SIG-M5 treated with dmso at 0.1 percent for 504 hours (cell line): ENCODE measurements at regions not wholly inside any gene's neighbourhood (a gene's known extent, or its start where the extent isn't known, plus 50 kb on each side); places are given as distances from the start of the nearest gene placed in this dataset.
"Not testable (repeated sequence)": the region's sequence is repeated elsewhere in the genome, so short reads cannot be mapped to it uniquely, and the experiment has no call there.

Source experiments
- DNase-seq: peaks from one replicate; lab custom pipeline; 2025; ENCODE audit not compliant: unreplicated experiment; lab: John Stamatoyannopoulos, UW

DNA sequence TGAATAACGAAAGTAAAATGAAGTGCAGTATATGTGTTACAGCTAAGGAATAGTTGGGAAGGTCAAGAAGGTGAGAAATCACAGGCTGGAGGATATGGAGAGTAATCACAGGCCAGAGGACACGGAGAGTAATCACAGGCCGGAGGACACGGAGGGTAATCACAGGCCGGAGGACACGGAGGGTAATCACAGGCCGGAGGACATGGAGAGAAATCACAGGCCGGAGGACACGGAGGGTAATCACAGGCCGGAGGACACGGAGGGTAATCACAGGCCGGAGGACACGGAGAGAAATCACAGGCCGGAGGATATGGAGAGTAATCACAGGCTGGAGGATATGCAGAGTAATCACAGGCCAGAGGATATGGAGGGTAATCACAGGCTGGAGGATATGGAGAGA, 121.8 kb downstream of the BRMS1L start:
- DNase-seq, result not testable (repeated sequence)

GRCh38 chr14:35944847-35945246, 118.7 kb downstream of the BRMS1L start:
- DNase-seq, result peak; percentile 6

DNA sequence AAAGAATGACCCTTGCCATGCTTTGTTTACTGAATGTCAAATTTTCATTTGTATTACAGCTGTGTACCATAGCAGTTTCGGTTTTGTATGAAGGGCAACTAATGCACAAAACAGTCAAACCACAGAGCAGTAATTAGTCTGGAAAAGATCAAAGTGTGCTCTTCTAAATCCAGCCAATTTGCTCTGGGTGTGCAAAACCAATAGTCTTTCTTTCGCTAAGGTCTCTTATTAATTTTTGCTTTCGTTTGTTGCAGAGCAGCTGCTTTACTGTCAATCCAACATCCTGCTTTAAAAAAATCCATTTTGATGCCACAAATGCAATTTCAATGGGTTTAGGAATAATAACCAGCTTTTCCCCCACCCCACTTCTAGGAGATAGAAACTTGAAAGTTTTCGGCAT, 114.2 kb downstream of the BRMS1L start:
- no peak for DNase-seq

- no peak for DNase-seq
These were observed 112.6 kb downstream of the BRMS1L start for GRCh38 chr14:35938770-35939169.

DNA sequence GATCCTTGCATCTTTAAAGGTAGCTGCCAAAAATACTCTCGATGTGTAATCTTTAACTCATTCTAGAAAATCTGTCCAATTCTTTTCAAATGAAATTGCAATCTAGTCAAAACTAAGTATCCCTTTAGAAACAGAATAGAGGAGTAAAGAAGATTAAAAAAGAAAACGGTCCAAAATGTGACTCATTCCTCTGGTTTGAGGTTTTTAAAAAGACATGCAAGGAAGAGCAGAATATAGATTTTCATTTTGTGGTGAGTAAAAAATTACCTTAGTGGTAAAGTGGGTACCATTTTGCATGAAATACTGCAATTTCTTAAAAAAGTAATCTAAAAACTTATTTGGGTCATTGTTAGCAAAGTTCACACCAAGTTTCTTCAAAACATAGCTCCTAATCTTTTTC, 108.4 kb downstream of the BRMS1L start:
- DNase-seq, result no peak

DNA sequence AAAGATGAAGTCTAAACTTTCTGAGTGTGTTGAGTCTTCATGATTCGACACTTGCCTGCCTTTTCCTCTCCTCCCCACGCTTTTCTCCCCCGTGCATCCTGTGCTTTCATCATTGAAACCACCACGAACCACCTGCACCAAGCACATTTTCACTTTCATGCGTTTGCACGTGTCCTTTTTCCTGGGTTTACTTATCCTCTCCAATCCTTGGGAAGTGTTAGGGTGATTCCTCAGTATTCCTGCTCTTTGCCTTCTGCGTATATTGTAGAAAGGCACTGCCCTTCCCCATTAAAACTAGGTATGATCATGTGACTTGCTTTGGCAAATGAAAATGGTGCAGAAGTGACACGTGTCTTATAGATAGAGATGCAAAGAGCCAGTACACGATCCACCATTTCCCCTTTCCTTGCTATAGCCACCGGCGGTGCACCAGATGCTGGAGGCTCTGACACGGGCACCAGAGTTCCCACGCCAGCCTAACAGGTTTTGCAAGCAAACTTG, 106.6 kb downstream of the BRMS1L start:
- no peak for DNase-seq

DNA sequence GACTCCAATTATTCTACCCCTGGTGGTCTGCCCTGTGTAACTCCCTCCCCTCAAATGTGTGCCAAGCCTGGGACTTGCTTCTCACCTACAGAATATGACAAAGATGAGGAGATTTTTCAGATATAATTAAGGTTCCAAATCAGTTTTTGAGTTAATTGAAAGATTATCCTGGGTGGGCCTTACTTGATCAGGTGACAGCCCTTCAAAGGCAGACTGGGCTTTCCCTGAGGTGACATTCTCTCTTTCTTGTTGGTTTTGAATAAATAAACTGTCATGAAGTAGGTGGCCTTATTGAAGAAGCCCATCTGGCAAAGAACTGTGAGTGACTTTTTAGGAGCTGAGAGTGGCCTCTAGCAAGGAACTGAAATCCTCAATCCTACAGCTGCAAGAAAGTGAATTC, 106.0 kb downstream of the BRMS1L start:
- no peak for DNase-seq

DNA sequence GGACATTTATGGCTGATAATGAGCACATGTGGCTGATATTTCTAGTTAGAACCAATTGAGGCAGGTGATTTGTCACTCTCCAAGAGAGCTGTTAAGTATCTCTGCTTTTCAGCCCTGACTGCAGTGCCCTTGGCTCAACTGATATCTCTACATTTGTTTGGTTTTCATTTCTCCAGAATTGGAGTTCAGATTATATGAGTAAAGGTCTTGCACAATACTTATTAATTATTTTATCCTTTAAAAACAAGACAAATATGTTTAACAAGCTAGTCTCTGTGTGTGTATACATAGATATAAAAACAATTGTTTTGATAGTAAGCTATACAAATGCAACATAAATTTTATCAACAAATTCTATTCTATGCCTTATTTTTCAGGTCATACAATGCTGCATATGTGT, 105.2 kb downstream of the BRMS1L start:
- DNase-seq, result no peak

- DNase-seq, result no peak
These were observed 103.0 kb downstream of the BRMS1L start for GRCh38 chr14:35929186-35929585.

DNA sequence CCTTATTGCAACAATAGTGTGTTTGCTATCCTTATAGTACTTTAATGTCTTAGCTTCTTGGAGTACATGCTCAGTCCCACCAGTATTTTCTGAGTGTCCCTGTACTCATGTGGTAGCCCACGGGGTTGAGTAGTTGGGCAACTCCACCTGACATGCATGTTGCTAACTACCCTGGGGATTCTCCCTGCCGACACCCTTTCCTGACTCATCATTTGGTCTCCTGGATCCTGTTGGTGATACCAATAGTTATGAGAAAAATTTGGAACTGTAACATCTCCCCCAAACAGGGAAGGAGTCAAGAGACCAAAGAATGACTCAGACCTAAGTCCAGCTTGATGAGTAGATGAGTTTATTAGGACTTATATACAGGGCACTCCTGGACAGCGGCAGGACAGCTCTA, 101.6 kb downstream of the BRMS1L start:
- DNase-seq, result no peak

DNA sequence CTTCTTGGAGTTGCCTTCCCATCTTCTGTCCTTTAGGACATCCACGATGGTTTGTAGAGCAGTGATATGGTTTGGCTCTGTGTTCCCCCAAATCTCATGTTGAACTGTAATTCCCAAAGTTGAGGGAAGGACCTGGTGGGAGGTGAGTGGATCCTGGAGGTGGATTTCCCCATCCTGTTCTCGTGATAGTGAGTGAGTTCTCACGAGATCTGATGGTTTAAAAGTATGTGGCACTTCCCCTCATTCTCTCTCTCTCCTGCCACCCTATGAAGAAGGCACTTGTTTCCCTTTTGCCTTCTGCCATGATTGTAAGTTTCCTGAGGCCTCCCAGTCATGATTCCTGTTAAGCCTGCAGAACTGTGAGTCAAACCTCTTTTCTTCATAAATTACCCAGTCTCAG, 99.2 kb downstream of the BRMS1L start:
- DNase-seq, result no peak

GRCh38 chr14:35922590-35922989, 96.5 kb downstream of the BRMS1L start:
- DNase-seq, result not testable (repeated sequence)

GRCh38 chr14:35921745-35922144, 95.6 kb downstream of the BRMS1L start:
- no peak for DNase-seq
